MM.1S (cell line): ENCODE measurements at regions not wholly inside any gene's neighbourhood (a gene's known extent, or its start where the extent isn't known, plus 50 kb on each side); places are given as distances from the start of the nearest gene placed in this dataset.

ENCODE experiments used
- DNase-seq: peaks from one replicate; pipeline ENCODE4 v3.0.0-alpha.2; 2015
- H2AFZ ChIP-seq: fragments of 300-600 bp; sonication (generic); 2 replicates; pipeline ENCODE4 v1.6.0; 2016; ENCODE audit warnings: antibody characterized with exemption, low read length
- H3F3A ChIP-seq: fragments of 300-600 bp; sonication (generic); 2 replicates; pipeline ENCODE4 v1.6.1; 2016; ENCODE audit warnings: mild to moderate bottlenecking, antibody characterized with exemption, low read length, moderate library complexity, mixed read lengths; ENCODE audit not compliant: insufficient read depth
- H3K27ac ChIP-seq: fragments of 300-600 bp; sonication (generic); 2 replicates; pipeline ENCODE4 v1.5.1; 2016; ENCODE audit warnings: mild to moderate bottlenecking, low read length
- H3K27me3 ChIP-seq: fragments of 300-600 bp; sonication (generic); replicated peaks from 2 replicates; pipeline ENCODE4 v1.6.0; 2016; ENCODE audit warnings: low read length; ENCODE audit not compliant: insufficient read depth
- H3K36me3 ChIP-seq: fragments of 300-600 bp; sonication (generic); replicated peaks from 2 replicates; pipeline ENCODE4 v1.6.1; 2016; ENCODE audit warnings: mild to moderate bottlenecking, low read length, mixed read lengths; ENCODE audit not compliant: insufficient read depth
- H3K4me1 ChIP-seq: fragments of 300-600 bp; sonication (generic); 2 replicates; pipeline ENCODE4 v1.6.1; 2016; ENCODE audit warnings: low read length, mixed read lengths
- H3K4me2 ChIP-seq: fragments of 300-600 bp; sonication (generic); 2 replicates; pipeline ENCODE4 v1.6.0; 2016; ENCODE audit warnings: low read depth, low read length
- H3K4me3 ChIP-seq: fragments of 300-600 bp; sonication (generic); 2 replicates; pipeline ENCODE4 v1.5.1; 2016; ENCODE audit warnings: low read length, mixed read lengths
- H3K79me2 ChIP-seq: fragments of 300-600 bp; sonication (generic); 2 replicates; pipeline ENCODE4 v1.6.1; 2016; ENCODE audit warnings: mixed run types, low read length, mixed read lengths
- H3K9ac ChIP-seq: fragments of 300-600 bp; sonication (generic); 2 replicates; pipeline ENCODE4 v1.6.1; 2016; ENCODE audit warnings: low read length, mixed read lengths
- H3K9me2 ChIP-seq: fragments of 300-600 bp; sonication (generic); replicated peaks from 2 replicates; pipeline ENCODE4 v1.6.1; 2016; ENCODE audit warnings: mild to moderate bottlenecking, low read length, mixed read lengths; ENCODE audit not compliant: insufficient read depth
- H3K9me3 ChIP-seq: fragments of 300-600 bp; sonication (generic); replicated peaks from 2 replicates; pipeline ENCODE4 v1.6.1; 2016; ENCODE audit warnings: mild to moderate bottlenecking, low read length, mixed read lengths; ENCODE audit not compliant: insufficient read depth
- H4K20me1 ChIP-seq: fragments of 300-600 bp; sonication (generic); 2 replicates; pipeline ENCODE4 v1.6.1; 2016; ENCODE audit warnings: mild to moderate bottlenecking, low read length, moderate library complexity, mixed read lengths; ENCODE audit not compliant: insufficient read depth
- EZH2 ChIP-seq: fragments of 300-600 bp; sonication (generic); optimal IDR thresholded peaks from 2 replicates; pipeline ENCODE3; 2017; ENCODE audit warnings: low read depth, mild to moderate bottlenecking, antibody characterized with exemption, low read length, mixed read lengths
- EZH2phosphoT487 ChIP-seq: fragments of 300-600 bp; sonication (generic); IDR thresholded peaks from 2 replicates; pipeline ENCODE4 v1.6.1; 2018; ENCODE audit warnings: antibody characterized with exemption, low read length
- TF ChIP-seq, protein P1 (sequence below): fragments of 300-600 bp; sonication (generic); IDR thresholded peaks from 2 replicates; pipeline ENCODE4 v1.5.1; 2016; ENCODE audit warnings: antibody characterized with exemption, low read length, mixed read lengths

DNA sequence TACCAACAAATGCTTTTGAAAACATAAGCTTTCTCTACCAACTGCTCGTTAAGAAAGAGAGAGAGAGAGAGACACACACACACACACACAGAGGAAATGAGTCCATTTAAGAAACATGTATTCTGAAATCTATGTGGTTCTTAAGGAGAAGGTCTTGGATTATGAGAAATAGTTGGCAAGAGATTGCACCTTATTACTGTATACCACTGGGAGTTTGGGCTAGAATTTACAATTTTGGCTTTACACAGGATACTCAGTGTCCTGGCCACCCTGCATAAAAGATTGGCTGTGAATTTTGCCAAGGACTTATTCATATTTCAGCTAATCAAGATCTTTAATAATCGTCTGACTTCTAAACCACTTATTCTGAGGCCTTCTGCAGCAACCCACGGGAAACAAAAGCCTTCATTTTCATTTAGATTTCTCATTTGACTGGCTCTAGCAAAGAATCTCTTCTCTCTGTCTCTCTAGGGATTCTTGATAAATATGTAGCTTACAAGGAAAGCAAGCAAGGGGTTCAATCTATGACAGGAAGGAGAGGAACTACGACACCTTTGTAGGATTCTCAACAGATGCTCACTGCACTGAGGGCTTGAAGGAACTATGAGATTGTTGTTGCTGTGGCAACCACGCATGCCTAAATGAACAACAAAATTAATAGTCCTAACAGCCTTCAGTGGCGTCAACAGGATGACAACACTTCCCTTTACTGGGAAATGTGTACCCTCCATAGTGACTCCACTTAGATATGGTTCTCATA is 75.3 kb upstream of the GNAO1 start:
- Histone ChIP-seq H2AFZ (no peak overlapping the region), H4K20me1 (no peaks in the 10 kb centered on the region)

DNA sequence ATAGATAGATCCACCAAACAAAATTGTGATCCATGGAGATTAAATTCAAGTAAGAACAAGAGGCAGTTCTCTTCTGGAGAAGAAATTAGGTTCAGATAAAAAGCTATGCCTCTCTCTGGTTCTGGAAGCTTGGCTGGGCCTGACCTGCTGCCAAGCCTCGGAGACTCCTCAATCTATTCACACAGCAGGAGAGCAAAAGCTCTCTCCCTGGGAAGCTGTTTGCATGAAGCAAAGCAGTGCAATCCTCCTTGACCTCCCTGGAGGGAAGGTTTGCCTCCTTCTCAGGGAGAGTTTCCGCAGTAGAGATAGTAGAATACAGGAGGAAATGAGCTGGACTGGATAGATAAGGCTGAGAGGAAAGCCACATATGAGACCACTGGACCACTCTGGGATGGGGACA is 78.1 kb upstream of the GNAO1 start:
- no peak overlapping the region for H3K9ac ChIP-seq

More for the DNA sequence above, 75.3 kb upstream of the GNAO1 start:
- no peak for DNase-seq
- Histone ChIP-seq H3F3A (no peaks in the 10 kb centered on the region), H3K36me3 (no peaks in the 10 kb centered on the region), H3K79me2 (no peaks in the 10 kb centered on the region), H3K4me1 (no peaks in the 10 kb centered on the region), H3K4me2 (no peak overlapping the region), H3K9ac (no peak overlapping the region), H3K4me3 (no peak overlapping the region), H3K27ac (no peak overlapping the region), H3K9me3 (no peaks in the 10 kb centered on the region), H3K9me2 (no peaks in the 10 kb centered on the region), H3K27me3 (no peaks in the 10 kb centered on the region)
- TF ChIP-seq, protein P1, sequence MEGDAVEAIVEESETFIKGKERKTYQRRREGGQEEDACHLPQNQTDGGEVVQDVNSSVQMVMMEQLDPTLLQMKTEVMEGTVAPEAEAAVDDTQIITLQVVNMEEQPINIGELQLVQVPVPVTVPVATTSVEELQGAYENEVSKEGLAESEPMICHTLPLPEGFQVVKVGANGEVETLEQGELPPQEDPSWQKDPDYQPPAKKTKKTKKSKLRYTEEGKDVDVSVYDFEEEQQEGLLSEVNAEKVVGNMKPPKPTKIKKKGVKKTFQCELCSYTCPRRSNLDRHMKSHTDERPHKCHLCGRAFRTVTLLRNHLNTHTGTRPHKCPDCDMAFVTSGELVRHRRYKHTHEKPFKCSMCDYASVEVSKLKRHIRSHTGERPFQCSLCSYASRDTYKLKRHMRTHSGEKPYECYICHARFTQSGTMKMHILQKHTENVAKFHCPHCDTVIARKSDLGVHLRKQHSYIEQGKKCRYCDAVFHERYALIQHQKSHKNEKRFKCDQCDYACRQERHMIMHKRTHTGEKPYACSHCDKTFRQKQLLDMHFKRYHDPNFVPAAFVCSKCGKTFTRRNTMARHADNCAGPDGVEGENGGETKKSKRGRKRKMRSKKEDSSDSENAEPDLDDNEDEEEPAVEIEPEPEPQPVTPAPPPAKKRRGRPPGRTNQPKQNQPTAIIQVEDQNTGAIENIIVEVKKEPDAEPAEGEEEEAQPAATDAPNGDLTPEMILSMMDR: no peak
- TF ChIP-seq EZH2 (no peak), EZH2phosphoT487 (no peak)

DNA sequence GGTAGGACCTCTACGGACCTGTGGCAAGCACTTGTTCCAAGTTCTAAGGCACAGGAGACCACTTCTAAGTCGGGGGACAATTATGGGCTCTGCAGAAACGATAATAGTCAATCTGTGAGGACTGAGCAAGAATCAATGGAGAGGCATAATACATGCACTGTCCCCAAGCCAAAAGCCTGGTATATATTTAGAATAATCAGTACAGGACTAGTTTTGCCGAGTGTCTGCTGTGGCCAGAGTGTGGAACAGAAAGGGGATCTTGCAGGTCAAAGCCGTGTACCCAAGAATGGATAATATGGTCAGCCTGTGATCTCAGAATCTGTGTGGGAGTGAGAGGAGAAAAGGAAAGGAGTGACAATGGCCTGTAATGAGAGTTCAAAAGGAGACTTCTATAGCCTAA is 80.2 kb upstream of the GNAO1 start:
- Histone ChIP-seq H3K27ac (no peak overlapping the region), H3F3A (no peaks in the 10 kb centered on the region), H3K4me2 (no peak overlapping the region), H3K4me3 (no peak overlapping the region), H2AFZ (no peak overlapping the region), H3K36me3 (no peaks in the 10 kb centered on the region), H3K9me3 (no peaks in the 10 kb centered on the region), H3K9ac (no peak overlapping the region), H3K27me3 (no peaks in the 10 kb centered on the region), H3K79me2 (no peaks in the 10 kb centered on the region), H3K4me1 (no peaks in the 10 kb centered on the region), H4K20me1 (no peaks in the 10 kb centered on the region), H3K9me2 (no peaks in the 10 kb centered on the region)
- DNase-seq: no peak
- TF ChIP-seq EZH2 (no peak), EZH2phosphoT487 (no peak)
- TF ChIP-seq, protein P1: no peak

More for the DNA sequence above, 78.1 kb upstream of the GNAO1 start:
- Histone ChIP-seq H3K27ac (no peak overlapping the region), H3K36me3 (no peaks in the 10 kb centered on the region), H3K4me3 (no peak overlapping the region), H3K79me2 (no peaks in the 10 kb centered on the region), H3K9me3 (no peaks in the 10 kb centered on the region), H3K4me1 (no peaks in the 10 kb centered on the region), H3K4me2 (no peak overlapping the region), H3F3A (no peaks in the 10 kb centered on the region), H4K20me1 (no peaks in the 10 kb centered on the region), H2AFZ (no peak overlapping the region), H3K27me3 (no peaks in the 10 kb centered on the region), H3K9me2 (no peaks in the 10 kb centered on the region)
- DNase-seq: no peak
- TF ChIP-seq EZH2 (no peak), EZH2phosphoT487 (no peak)
- TF ChIP-seq, protein P1: no peak
